Embryonic facial prominence (tissue), 1 donor: ENCODE measurements at regions not wholly inside any gene's neighbourhood (a gene's known extent, or its start where the extent isn't known, plus 50 kb on each side); places are given as distances from the start of the nearest gene placed in this dataset.

ENCODE experiments used
- DNase-seq: peaks from one replicate; pipeline ENCODE4 v3.0.0-alpha.2; 2016; ENCODE audit errors: extremely low spot score

GRCh38 chr7:68474661-68475216 lies 1123.5 kb upstream of the AUTS2 start:
- DNase-seq: peak; percentile 10

GRCh38 chr7:68476966-68477365 lies 1121.3 kb upstream of the AUTS2 start:
- DNase-seq: no peak

- DNase-seq: no peak
These were observed 1119.9 kb upstream of the AUTS2 start for GRCh38 chr7:68478326-68478725.

GRCh38 chr7:68482800-68483199 lies 1115.5 kb upstream of the AUTS2 start:
- DNase-seq: no peak

GRCh38 chr7:68484731-68485130 lies 1113.5 kb upstream of the AUTS2 start:
- DNase-seq: no peak

- no peak for DNase-seq
These were observed 1112.9 kb upstream of the AUTS2 start for GRCh38 chr7:68485253-68485917.

GRCh38 chr7:68488341-68489060 lies 1109.8 kb upstream of the AUTS2 start:
- DNase-seq: no peak

- no peak for DNase-seq
These were observed 1106.5 kb upstream of the AUTS2 start for GRCh38 chr7:68491523-68492358.

- no peak for DNase-seq
These were observed 1106.0 kb upstream of the AUTS2 start for GRCh38 chr7:68492359-68492690.

- DNase-seq: no peak
These were observed 1094.9 kb upstream of the AUTS2 start for GRCh38 chr7:68503400-68503799.

- no peak for DNase-seq
These were observed 1093.6 kb upstream of the AUTS2 start for GRCh38 chr7:68504716-68505115.

GRCh38 chr7:68505721-68506120 lies 1092.6 kb upstream of the AUTS2 start:
- DNase-seq: no peak

GRCh38 chr7:68507668-68508067 lies 1090.6 kb upstream of the AUTS2 start:
- DNase-seq: no peak

- DNase-seq: no peak
These were observed 1089.2 kb upstream of the AUTS2 start for GRCh38 chr7:68509054-68509453.

- DNase-seq: no peak
These were observed 1088.7 kb upstream of the AUTS2 start for GRCh38 chr7:68509603-68510002.

GRCh38 chr7:68511281-68511680 lies 1087.0 kb upstream of the AUTS2 start:
- DNase-seq: no peak

GRCh38 chr7:68512466-68512865 lies 1085.8 kb upstream of the AUTS2 start:
- no peak for DNase-seq

GRCh38 chr7:68518060-68518459 lies 1080.2 kb upstream of the AUTS2 start:
- no peak for DNase-seq

GRCh38 chr7:68524126-68524525 lies 1074.1 kb upstream of the AUTS2 start:
- no peak for DNase-seq

- no peak for DNase-seq
These were observed 1069.1 kb upstream of the AUTS2 start for GRCh38 chr7:68529221-68529620.

GRCh38 chr7:68535266-68535665 lies 1063.0 kb upstream of the AUTS2 start:
- DNase-seq: no peak

GRCh38 chr7:68537051-68537773 lies 1061.1 kb upstream of the AUTS2 start:
- DNase-seq: no peak
